GM12878 (cell line): ENCODE measurements at regions not wholly inside any gene's neighbourhood (a gene's known extent, or its start where the extent isn't known, plus 50 kb on each side); places are given as distances from the start of the nearest gene placed in this dataset.

Experiments
- BCL11A ChIP-seq: IDR thresholded peaks from 2 replicates; pipeline ENCODE4 v1.6.1; 2011; ENCODE audit warnings: low read depth, low read length
- TF ChIP-seq, protein P1 (sequence below): IDR thresholded peaks from 2 replicates; pipeline ENCODE4 v1.6.1; 2012; ENCODE audit warnings: low read length, inconsistent platforms

DNA sequence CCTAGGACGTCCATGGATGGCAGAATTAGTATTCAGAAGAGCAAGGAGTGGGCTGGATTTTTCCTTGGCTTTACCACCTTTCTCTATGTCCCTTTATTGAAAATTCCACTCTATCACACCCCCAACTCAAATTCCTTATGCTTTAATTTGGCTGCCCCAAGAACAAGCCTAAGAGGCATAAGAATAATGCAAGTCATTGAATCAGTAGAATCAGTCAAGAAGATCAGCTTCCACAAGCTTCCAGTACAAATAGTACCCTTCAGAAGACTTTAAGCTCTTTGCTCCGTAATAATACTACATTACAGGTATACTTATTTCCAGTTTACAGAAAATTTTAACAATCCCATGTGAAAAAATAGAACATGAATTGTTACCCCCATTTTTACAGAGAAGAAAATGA lies 51.0 kb upstream of the SNAP25 start (continued):
- TF ChIP-seq, protein P1, sequence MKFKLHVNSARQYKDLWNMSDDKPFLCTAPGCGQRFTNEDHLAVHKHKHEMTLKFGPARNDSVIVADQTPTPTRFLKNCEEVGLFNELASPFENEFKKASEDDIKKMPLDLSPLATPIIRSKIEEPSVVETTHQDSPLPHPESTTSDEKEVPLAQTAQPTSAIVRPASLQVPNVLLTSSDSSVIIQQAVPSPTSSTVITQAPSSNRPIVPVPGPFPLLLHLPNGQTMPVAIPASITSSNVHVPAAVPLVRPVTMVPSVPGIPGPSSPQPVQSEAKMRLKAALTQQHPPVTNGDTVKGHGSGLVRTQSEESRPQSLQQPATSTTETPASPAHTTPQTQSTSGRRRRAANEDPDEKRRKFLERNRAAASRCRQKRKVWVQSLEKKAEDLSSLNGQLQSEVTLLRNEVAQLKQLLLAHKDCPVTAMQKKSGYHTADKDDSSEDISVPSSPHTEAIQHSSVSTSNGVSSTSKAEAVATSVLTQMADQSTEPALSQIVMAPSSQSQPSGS: no peak
- TF ChIP-seq BCL11A: no peak
